OCI-LY1 (cell line): ENCODE measurements at regions not wholly inside any gene's neighbourhood (a gene's known extent, or its start where the extent isn't known, plus 50 kb on each side); places are given as distances from the start of the nearest gene placed in this dataset.

Experiments
- EZH2 ChIP-seq: fragments of 200-600 bp; sonication (generic), shearing (Covaris generic); IDR thresholded peaks from 2 replicates; pipeline ENCODE4 v1.8.0; 2017; ENCODE audit warnings: borderline replicate concordance, mixed run types, mild to moderate bottlenecking, antibody characterized with exemption, low read length, moderate library complexity, mixed read lengths
- TF ChIP-seq, protein P1 (sequence below): fragments of 200-600 bp; sonication (generic), shearing (Covaris generic); IDR thresholded peaks from 2 replicates; pipeline ENCODE4 v1.5.1; 2017; ENCODE audit warnings: mild to moderate bottlenecking, antibody characterized with exemption, low read length, moderate library complexity, mixed read lengths

DNA sequence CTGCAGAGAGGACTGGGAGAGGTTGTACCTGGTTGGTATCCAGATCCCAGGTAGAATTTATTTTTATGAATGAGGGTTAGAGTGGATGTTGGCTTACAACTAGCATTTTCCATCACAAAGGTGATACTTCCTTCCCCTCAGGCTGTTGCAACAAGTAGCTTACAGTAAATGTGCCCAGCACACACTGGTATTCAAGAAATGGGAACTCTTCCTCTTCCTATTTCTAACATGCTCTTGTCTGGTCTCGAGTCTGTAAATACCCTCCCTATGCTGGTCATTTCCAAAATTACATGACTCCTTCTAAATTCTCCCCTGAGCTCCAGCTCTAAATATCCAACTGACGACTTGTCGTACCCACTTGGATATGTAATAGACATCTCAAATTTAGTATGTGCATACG is 90.1 kb upstream of the FOXC1 start:
- TF ChIP-seq, protein P1, sequence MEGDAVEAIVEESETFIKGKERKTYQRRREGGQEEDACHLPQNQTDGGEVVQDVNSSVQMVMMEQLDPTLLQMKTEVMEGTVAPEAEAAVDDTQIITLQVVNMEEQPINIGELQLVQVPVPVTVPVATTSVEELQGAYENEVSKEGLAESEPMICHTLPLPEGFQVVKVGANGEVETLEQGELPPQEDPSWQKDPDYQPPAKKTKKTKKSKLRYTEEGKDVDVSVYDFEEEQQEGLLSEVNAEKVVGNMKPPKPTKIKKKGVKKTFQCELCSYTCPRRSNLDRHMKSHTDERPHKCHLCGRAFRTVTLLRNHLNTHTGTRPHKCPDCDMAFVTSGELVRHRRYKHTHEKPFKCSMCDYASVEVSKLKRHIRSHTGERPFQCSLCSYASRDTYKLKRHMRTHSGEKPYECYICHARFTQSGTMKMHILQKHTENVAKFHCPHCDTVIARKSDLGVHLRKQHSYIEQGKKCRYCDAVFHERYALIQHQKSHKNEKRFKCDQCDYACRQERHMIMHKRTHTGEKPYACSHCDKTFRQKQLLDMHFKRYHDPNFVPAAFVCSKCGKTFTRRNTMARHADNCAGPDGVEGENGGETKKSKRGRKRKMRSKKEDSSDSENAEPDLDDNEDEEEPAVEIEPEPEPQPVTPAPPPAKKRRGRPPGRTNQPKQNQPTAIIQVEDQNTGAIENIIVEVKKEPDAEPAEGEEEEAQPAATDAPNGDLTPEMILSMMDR = no peak
- no peak for TF ChIP-seq EZH2
